ENCODE measurements at regions not wholly inside any gene's neighbourhood (a gene's known extent, or its start where the extent isn't known, plus 50 kb on each side); places are given as distances from the start of the nearest gene placed in this dataset.

- Histone ChIP-seq H3K27ac (no peak overlapping the region), H3K9ac (no peak overlapping the region), H2AFZ (no peak overlapping the region), H3K36me3 (ENCODE audit: control insufficient read depth, insufficient read depth, low read length) (no peaks in the 10 kb centered on the region), H3K79me2 (no peaks in the 10 kb centered on the region), H3K4me1 (no peaks in the 10 kb centered on the region), H3K27me3 (ENCODE audit: control insufficient read depth, insufficient read depth, low read length) (peaks cover 4% of the 10 kb centered on the region), H3K4me2 (ENCODE audit: low read length) (peak overlapping the region; percentile 47), H3K4me3 (ENCODE audit: low read depth, low read length) (peak overlapping the region; percentile 19), H3K9me3 (ENCODE audit: control insufficient read depth, low read length) (no peaks in the 10 kb centered on the region)
- TF ChIP-seq, protein P1, sequence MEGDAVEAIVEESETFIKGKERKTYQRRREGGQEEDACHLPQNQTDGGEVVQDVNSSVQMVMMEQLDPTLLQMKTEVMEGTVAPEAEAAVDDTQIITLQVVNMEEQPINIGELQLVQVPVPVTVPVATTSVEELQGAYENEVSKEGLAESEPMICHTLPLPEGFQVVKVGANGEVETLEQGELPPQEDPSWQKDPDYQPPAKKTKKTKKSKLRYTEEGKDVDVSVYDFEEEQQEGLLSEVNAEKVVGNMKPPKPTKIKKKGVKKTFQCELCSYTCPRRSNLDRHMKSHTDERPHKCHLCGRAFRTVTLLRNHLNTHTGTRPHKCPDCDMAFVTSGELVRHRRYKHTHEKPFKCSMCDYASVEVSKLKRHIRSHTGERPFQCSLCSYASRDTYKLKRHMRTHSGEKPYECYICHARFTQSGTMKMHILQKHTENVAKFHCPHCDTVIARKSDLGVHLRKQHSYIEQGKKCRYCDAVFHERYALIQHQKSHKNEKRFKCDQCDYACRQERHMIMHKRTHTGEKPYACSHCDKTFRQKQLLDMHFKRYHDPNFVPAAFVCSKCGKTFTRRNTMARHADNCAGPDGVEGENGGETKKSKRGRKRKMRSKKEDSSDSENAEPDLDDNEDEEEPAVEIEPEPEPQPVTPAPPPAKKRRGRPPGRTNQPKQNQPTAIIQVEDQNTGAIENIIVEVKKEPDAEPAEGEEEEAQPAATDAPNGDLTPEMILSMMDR (IDR thresholded peaks at IDR 0.05) = no peak
These were observed 74.8 kb upstream of the POLG start for GRCh38 chr15:89409184-89410038.

DNA sequence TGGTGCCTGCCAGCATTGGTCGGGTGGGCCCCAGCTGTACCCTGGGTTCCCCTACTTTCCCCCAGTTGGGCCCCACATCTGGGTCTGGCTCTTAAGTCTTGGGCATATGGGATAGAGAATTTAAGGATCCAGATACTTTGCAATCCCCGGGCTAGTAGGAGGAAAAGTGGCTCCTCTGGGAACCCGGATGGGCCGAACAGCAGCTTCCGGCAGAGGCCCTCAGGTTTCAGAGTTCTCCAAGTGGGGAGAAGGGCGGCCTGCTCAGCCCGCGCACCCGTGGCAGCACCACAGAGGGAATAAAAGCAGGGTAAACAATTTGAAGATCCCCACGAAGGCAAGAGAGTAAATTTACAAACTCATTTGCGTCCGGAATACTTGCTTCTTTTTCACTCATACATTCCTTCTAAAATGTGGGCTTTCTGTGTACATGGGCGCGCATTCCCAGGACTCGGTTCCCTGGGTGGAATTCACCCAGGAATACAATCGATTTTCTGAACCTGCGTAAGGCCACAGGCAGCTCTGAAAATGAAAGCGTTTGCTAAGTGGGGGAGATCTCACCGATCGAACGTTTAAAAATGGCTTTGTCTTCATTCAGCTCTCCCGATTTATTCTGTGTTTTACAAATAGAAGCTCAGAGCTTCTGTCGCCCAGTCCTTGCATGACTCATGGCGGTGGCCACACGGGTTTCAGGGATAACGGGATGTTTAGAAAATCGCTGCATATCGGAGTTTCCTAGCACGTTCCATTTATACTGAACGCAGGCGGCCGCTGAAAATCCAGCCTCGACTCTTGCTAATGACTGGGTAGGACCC lies 74.0 kb upstream of the POLG start:
- no peak overlapping the region for H3K9ac ChIP-seq
- H3K27ac ChIP-seq = no peak overlapping the region
- peak overlapping the region; percentile 19 for H3K4me3 ChIP-seq (ENCODE audit: low read depth, low read length)
- H3K4me2 ChIP-seq (ENCODE audit: low read length) = peak overlapping the region; percentile 47
- no peaks in the 10 kb centered on the region for H3K9me3 ChIP-seq (ENCODE audit: control insufficient read depth, low read length)
- H3K4me1 ChIP-seq = no peaks in the 10 kb centered on the region
- no peak overlapping the region for H2AFZ ChIP-seq
- H3K27me3 ChIP-seq (ENCODE audit: control insufficient read depth, insufficient read depth, low read length) = peaks cover 4% of the 10 kb centered on the region
- no peaks in the 10 kb centered on the region for H3K79me2 ChIP-seq
- TF ChIP-seq, protein P1 (IDR thresholded peaks at IDR 0.05) = no peak
- H3K36me3 ChIP-seq (ENCODE audit: control insufficient read depth, insufficient read depth, low read length) = no peaks in the 10 kb centered on the region

DNA sequence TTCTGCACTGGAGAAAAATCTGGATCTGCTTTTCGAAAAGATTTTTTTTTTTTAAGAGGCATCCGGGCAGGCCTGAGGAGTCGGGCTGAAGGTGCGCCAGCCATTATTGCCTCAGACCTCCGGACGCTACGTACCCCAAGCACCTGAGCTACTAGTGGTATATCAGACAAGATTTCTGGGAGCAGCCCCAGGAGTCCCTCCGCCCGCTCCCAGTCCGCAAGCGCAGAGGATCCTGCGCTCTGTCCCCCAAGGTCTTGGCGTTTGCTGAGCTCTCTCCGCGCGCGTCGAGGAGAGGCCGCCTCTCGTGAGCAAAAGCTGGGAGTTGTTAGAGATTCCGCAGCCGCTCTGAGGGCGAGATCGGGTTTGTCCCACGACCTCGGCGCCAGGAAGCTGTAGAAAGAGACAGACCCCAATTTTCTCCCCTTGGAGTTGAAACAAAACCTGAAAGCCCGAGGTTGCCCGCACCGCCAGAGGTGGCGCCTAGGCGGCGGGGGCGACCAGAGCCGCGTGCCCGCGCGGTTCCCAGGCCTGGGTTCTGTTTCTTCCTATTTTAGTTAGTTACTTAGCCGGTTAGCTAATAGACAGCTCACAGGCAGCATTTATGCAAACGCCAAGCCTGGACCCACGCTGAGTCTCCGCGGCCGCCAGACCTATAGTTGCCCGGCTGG lies 72.5 kb upstream of the POLG start:
- TF ChIP-seq, protein P1 (IDR thresholded peaks at IDR 0.05) = no peak
- H3K4me3 ChIP-seq (ENCODE audit: low read depth, low read length) = no peak overlapping the region
- H3K4me2 ChIP-seq (ENCODE audit: low read length) = peak overlapping the region; percentile 49
- no peaks in the 10 kb centered on the region for H3K79me2 ChIP-seq
- no peaks in the 10 kb centered on the region for H3K9me3 ChIP-seq (ENCODE audit: control insufficient read depth, low read length)
- no peak overlapping the region for H2AFZ ChIP-seq
- H3K4me1 ChIP-seq = no peaks in the 10 kb centered on the region
- H3K27me3 ChIP-seq (ENCODE audit: control insufficient read depth, insufficient read depth, low read length) = no peaks in the 10 kb centered on the region
- H3K9ac ChIP-seq = no peak overlapping the region
- H3K36me3 ChIP-seq (ENCODE audit: control insufficient read depth, insufficient read depth, low read length) = no peaks in the 10 kb centered on the region
- H3K27ac ChIP-seq = no peak overlapping the region

DNA sequence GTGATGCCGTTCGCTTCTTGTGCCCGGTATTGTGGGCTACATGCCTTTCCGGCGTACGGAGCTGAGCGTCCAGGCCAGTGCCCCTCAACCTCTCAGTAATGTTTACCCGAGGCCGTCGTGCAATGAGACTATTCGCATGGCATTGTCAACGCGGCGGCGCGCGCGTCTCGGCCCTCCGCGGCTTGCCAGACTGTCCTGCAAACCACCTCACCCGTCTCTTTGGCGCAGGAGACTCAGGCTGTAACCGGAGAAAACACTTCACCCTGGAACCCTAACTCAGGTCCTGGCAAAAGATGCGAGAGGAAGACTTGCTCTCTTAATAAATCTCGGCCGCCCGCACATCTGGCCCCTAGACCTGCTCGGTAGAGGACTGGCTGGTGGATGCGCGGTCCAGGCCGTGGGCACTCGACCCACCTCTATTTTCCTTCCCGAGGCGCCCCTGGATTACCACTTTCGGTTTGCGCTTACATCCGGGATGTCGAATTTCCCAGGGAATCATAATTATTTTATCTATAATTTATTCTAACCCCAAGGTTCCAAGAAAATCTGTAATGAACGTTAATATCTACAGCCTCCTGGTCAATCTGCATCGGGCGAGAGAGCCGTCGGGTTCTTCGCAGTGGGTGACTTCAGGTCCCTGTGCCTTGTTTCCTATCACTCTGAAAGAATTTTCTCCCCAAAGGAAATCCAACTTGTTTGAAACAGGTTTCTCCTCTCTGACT lies 71.8 kb upstream of the POLG start:
- Histone ChIP-seq H3K79me2 (no peaks in the 10 kb centered on the region), H3K9me3 (ENCODE audit: control insufficient read depth, low read length) (no peaks in the 10 kb centered on the region), H3K4me2 (ENCODE audit: low read length) (peak overlapping the region; percentile 10), H3K27ac (no peak overlapping the region), H3K4me1 (no peaks in the 10 kb centered on the region), H3K36me3 (ENCODE audit: control insufficient read depth, insufficient read depth, low read length) (no peaks in the 10 kb centered on the region), H3K27me3 (ENCODE audit: control insufficient read depth, insufficient read depth, low read length) (no peaks in the 10 kb centered on the region), H3K9ac (no peak overlapping the region), H3K4me3 (ENCODE audit: low read depth, low read length) (no peak overlapping the region), H2AFZ (no peak overlapping the region)
- TF ChIP-seq, protein P1 (IDR thresholded peaks at IDR 0.05) = no peak

Data from parathyroid adenoma (tissue), 2 donors.